Stimulated activated effector memory CD8-positive, alpha-beta T cell treated with anti-CD3 and anti-CD28 coated beads, Interleukin-12 subunit alpha, Interleukin-12 subunit beta, amount 100 ng/mL, for 72 hours (primary cell): ENCODE measurements at regions not wholly inside any gene's neighbourhood (a gene's known extent, or its start where the extent isn't known, plus 50 kb on each side); places are given as distances from the start of the nearest gene placed in this dataset.
"Not testable (repeated sequence)": the region's sequence is repeated elsewhere in the genome, so short reads cannot be mapped to it uniquely, and the experiment has no call there.

Source experiments
- ATAC-seq: fragments of 150-1000 bp; cut with Tn5 transposase; 2 replicates; pipeline ENCODE4 v1.10.0; 2021
- DNase-seq, 2 donors: peaks; one replicate each; pipeline ENCODE4 v3.0.0; 2021 to 2022; ENCODE audit warnings: low spot score in 2 of 2
- H3K27ac Mint-ChIP-seq: one replicate; pipeline ENCODE4 v1.8.0; 2022; ENCODE audit warnings: mild to moderate bottlenecking, mixed read lengths
- H3K36me3 Mint-ChIP-seq: one replicate; pipeline ENCODE4 v1.8.0; 2022; ENCODE audit warnings: mild to moderate bottlenecking, mixed read lengths
- H3K4me1 Mint-ChIP-seq: one replicate; pipeline ENCODE4 v1.8.0; 2022; ENCODE audit warnings: mixed read lengths
- H3K4me3 Mint-ChIP-seq: one replicate; pipeline ENCODE4 v1.8.0; 2022; ENCODE audit warnings: mild to moderate bottlenecking, mixed read lengths
- H3K9me3 Mint-ChIP-seq: one replicate; pipeline ENCODE4 v1.8.0; 2022; ENCODE audit warnings: mixed read lengths

DNA sequence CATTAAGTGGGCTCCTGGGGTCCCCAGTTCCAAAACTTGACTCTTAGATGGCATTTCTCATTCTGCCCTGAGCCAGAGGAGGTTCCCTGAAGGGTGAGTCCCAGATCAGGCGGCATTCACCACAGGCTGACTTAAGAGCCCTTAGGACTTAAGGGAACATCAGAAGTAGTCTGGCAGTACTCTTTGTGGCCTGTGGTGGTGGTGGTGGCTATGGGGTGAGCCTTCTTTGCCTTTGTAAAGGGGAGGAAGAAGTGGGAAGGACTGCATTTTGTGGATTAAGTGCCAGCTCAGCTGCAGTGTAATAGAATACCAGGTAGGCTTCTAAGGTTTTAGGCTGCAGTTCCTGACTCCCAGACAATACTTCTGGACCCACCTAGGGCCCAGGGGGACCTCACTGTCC, 186.5 kb upstream of the KCTD3 start:
- Mint-ChIP-seq H3K9me3 (no peaks in the 10 kb centered on the region), H3K27ac (no peak overlapping the region), H3K4me3 (no peak overlapping the region), H3K36me3 (no peaks in the 10 kb centered on the region), H3K4me1 (no peaks in the 10 kb centered on the region)
- DNase-seq (no peak), ATAC-seq (no peak)

DNA sequence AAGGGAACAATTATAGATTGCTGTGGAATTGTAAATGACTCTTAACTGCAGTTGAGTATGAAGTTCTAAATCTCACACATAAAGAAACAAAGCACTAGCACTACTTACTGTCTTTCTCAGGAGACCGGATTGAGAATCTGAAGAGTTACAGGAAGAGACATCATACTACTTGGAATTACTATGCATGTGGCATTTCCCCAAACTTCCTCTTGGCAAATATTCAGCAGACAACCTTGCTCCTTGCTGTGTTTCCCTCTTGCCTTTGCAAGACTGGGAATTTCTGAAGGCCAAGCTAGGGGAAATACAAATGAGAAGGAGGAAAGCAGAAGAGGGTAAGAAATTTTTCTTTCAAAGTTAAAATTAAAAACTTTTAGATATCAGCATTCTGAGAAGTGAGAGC, 173.6 kb upstream of the KCTD3 start:
- Mint-ChIP-seq H3K9me3 (peaks cover 18% of the 10 kb centered on the region), H3K4me3 (no peak overlapping the region), H3K4me1 (no peaks in the 10 kb centered on the region), H3K27ac (no peak overlapping the region), H3K36me3 (no peaks in the 10 kb centered on the region)
- ATAC-seq (no peak), DNase-seq (no peak)

DNA sequence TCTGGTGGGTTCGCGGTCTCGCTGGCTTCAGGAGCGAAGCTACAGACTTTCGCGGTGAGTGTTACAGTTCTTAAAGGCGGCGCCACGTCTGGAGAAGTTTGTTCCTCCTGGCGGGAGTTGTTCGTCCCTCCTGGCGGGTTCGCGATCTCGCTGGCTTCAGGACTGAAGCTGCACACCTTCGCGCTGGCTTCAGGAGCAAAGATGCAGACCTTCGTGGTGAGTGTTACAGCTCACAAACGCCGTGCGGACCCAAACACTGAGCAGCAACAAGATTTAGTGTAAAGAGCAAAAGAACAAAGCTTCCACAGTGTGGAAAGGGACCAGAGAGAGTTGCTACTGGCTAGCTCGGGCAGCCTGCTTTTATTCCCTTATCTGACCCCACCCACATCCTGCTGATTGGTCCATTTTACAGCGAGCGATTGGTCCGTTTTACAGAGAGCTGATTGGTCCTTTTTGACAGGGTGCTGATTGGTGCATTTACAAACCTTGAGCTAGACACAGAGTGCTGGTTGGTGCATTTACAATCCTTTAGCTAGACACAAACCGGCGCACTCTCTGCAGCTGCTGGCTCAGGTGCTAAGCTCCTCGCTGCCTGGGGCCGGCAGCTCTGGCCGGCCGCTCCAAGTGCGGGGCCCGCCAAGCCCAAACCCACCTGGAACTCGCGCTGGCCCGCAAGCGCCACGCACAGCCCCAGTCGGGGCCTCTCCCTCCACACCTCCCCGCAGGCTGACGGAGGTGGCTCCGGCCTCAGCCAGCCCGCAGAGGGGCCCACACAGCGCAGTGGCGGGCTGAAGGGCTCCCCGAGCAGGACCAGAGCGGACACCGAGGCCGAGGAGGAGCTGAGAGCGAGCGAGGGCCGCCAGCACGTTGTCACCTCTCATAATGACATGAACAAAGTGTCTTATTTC, 172.8 kb upstream of the KCTD3 start:
- no peak for ATAC-seq
- no peaks in the 10 kb centered on the region for H3K4me1 Mint-ChIP-seq
- no peak overlapping the region for H3K4me3 Mint-ChIP-seq
- H3K36me3 Mint-ChIP-seq, result no peaks in the 10 kb centered on the region
- no peak for DNase-seq
- no peak overlapping the region for H3K27ac Mint-ChIP-seq
- peaks cover 18% of the 10 kb centered on the region for H3K9me3 Mint-ChIP-seq

DNA sequence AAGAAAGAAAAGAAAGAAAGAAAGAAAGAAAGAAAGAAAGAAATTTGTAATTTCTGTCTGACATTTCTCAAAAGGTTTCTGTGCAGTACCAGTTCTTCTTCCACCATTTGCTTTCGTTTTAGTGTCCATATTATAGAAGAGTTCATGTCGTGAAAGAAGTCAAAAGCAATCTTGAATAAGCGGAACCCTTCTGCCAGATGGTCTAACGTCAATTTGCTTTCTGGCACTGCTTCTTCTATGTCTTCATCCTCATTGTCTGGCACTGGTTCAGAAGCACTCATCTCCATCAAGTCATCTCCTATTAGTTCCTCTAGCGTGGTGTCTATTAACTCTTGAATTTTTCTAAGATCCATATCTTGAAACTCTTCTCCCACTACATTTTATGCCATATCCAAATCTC, 170.0 kb upstream of the KCTD3 start:
- H3K27ac Mint-ChIP-seq, result no peak overlapping the region
- no peaks in the 10 kb centered on the region for H3K36me3 Mint-ChIP-seq
- peaks cover 15% of the 10 kb centered on the region for H3K9me3 Mint-ChIP-seq
- H3K4me1 Mint-ChIP-seq, result no peaks in the 10 kb centered on the region
- ATAC-seq (no peak), DNase-seq (no peak)
- H3K4me3 Mint-ChIP-seq, result no peak overlapping the region

DNA sequence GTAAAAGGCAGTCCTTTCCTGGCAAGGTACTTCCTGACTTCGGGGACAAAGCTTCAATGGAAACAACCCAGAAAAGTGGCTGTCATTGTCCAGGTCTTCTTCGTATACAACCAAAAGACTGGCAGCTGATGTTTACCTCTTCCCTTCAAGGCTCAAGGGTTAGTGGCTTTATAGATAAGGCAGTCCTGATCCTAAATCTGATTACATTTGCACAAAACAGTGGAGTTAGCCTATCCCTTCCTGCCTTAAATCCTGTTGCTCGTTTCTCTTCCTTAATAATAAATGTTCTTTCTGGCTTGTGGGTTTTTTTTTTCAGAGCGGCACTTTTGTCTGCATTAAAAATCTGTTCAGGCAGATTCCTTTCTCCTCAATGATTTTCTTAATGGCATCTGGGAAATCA, 169.3 kb upstream of the KCTD3 start:
- H3K4me3 Mint-ChIP-seq, result no peak overlapping the region
- peaks cover 14% of the 10 kb centered on the region for H3K9me3 Mint-ChIP-seq
- DNase-seq, result no peak
- no peaks in the 10 kb centered on the region for H3K4me1 Mint-ChIP-seq
- no peak overlapping the region for H3K27ac Mint-ChIP-seq
- H3K36me3 Mint-ChIP-seq, result no peaks in the 10 kb centered on the region
- ATAC-seq, result no peak

DNA sequence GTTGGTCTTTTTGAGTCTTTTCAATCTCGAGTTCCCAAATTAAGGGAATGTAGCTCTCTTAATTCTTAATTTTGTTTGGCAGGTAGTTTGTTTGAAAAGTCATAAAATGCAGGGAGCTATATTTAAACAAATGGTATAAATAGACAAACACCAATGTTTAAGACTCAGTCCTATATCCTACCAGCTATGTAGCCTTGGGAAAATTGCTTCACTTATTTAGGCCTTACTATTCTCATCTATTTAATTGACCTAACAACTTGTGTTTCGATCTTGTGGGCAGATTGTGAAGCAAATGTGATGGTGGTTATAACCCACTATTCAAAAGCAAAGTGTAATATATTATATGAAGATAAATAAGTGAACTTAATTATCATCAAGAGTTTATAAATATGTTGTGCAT, 167.3 kb upstream of the KCTD3 start:
- DNase-seq (no peak), ATAC-seq (no peak)
- Mint-ChIP-seq H3K4me1 (no peaks in the 10 kb centered on the region), H3K4me3 (no peak overlapping the region), H3K9me3 (peaks cover 12% of the 10 kb centered on the region), H3K36me3 (no peaks in the 10 kb centered on the region), H3K27ac (no peak overlapping the region)

DNA sequence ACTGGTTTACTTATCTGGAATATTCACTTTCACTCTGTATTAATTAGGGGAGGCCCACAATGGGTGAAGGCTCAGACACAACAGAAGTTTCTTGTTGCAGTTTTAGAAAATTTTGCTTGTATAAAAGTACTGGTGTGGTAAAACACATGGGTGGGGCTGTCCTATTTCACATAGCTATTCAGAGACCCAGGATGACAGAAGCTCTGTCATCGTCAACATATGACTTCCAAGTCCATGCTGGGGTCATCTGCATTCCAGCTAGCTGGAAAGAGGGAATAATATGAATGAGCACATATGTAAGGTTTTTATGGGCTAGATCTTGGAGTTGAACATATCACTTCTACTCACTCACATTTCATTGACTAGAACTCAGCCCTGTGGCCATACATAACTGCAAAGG, 166.4 kb upstream of the KCTD3 start:
- Mint-ChIP-seq H3K9me3 (peaks cover 14% of the 10 kb centered on the region), H3K27ac (no peak overlapping the region), H3K4me3 (no peak overlapping the region), H3K4me1 (no peaks in the 10 kb centered on the region), H3K36me3 (no peaks in the 10 kb centered on the region)
- ATAC-seq (no peak), DNase-seq (no peak)

DNA sequence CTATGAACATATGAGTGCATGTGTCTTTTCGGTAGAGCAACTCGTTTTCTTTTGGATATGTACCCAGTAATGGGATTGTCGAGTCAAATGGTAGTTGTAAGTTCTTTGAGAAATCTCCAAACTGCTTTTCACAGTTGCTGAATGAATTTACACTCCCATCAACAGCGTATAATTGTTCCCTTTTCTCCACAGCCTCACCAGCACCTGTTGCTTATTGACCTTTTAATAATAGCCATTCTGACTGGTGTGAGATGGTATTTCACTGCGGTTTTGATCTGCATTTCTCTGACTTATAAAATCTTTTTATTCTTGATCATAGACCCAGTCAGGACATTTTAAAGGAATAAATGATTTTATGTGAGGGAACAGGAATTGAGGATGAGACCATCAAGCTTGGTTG, 165.0 kb upstream of the KCTD3 start:
- Mint-ChIP-seq H3K9me3 (peaks cover 16% of the 10 kb centered on the region), H3K4me3 (no peak overlapping the region), H3K27ac (no peak overlapping the region), H3K36me3 (no peaks in the 10 kb centered on the region), H3K4me1 (no peaks in the 10 kb centered on the region)
- ATAC-seq, result no peak
- DNase-seq, result no peak

DNA sequence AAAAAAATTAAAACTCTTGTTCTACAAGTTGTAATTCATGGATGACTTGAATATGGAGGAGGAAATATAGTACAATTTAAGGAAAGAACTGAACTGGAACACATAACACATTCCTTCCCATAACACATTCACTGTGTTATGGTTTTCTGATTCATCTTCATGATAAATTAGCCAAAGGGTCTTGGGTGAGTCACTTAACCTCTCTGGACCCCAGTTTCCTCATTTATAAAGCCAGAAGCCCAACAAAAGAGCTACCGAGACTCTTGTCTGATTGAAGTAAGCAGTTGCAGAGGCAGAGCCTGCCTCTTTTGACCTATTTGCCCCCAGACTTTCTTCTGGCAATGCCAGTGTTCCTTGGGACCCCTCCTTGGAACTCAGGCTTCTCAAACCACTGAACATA, 161.9 kb upstream of the KCTD3 start:
- Mint-ChIP-seq H3K9me3 (peaks cover 11% of the 10 kb centered on the region), H3K27ac (no peak overlapping the region), H3K4me3 (no peak overlapping the region), H3K4me1 (no peaks in the 10 kb centered on the region), H3K36me3 (no peaks in the 10 kb centered on the region)
- ATAC-seq, result no peak
- DNase-seq, result no peak

DNA sequence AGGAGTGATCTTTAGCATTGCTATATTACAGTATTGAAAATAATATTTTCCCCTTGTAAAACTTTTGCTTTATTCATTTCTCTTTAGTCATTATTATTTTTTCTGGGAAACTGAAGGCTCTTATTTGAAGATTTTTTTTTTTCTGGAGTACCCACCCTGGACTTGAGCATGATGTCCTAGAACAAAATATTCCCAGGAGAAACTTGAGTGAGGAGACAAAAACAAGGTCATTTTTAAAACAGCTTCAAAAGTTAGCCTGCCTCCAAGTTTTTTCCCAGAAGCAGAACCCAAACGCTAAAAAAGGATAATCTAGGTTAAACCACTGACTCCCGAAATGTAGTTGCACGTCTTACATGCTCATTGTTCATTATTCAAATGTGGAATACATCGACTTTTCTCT, 160.2 kb upstream of the KCTD3 start:
- Mint-ChIP-seq H3K4me1 (no peaks in the 10 kb centered on the region), H3K36me3 (no peaks in the 10 kb centered on the region), H3K4me3 (no peak overlapping the region), H3K27ac (no peak overlapping the region), H3K9me3 (peaks cover 16% of the 10 kb centered on the region)
- no peak for DNase-seq
- ATAC-seq, result no peak

DNA sequence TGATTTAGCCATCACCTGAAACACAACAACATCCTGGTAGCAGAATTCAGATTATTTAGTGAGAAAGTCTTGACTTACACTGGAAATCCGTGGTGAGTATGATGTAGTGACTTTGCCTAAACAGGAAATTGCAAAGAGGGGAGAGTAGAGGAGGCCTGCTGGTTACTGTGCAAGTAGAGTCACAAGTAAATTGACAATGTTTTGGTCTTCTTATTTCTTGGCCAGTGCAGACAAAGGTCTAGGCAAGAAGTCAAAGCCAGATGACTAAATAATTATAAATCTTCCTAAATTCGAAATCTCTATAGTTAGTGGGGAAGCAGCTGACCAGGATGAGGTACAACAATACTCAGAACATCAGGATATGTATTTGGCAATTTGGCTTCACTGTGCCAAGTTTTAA, 159.5 kb upstream of the KCTD3 start:
- no peaks in the 10 kb centered on the region for H3K4me1 Mint-ChIP-seq
- peaks cover 21% of the 10 kb centered on the region for H3K9me3 Mint-ChIP-seq
- no peaks in the 10 kb centered on the region for H3K36me3 Mint-ChIP-seq
- DNase-seq, result no peak
- no peak overlapping the region for H3K4me3 Mint-ChIP-seq
- no peak overlapping the region for H3K27ac Mint-ChIP-seq
- no peak for ATAC-seq

DNA sequence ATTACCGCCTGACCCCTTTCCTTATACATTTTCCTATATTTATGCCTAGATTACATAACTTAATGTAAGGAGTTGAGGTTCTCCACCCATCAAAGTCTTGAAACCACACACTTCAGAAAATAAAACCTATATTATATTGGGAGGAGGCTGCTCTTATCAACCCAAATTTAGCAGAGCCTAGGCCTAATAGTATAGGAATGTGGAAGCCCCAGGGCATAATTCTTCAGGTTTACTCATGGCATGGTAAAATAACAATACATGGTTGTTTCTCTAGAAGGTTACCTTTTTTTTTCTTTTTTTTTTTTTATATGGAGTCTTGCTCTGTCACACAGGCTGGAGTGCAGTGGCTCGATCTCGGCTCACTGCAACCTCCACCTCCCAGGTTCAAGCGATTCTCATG, 157.6 kb upstream of the KCTD3 start:
- H3K4me1 Mint-ChIP-seq, H3K27ac Mint-ChIP-seq, H3K36me3 Mint-ChIP-seq, H3K4me3 Mint-ChIP-seq, DNase-seq, ATAC-seq: not testable (repeated sequence)
- peaks cover 20% of the 10 kb centered on the region for H3K9me3 Mint-ChIP-seq

DNA sequence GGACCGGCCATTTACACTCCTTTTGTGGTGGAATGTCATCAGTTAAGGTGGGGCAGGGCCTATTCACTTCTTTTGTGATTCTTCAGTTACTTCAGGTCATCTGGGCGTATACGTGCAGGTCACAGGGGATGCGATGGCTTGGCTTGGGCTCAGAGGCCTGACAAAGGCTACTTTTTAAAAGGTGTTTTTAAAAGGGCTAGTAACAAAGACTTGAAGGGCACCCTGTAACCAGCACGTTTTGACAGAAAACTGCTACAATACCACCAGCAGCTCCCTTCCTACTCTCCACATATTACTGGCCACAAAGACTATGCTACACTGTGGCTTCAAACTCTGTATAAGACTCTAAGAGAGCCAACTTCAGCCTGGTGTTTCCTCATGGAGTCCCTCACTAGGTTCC, 151.6 kb upstream of the KCTD3 start:
- ATAC-seq, H3K36me3 Mint-ChIP-seq, H3K4me1 Mint-ChIP-seq, DNase-seq, H3K4me3 Mint-ChIP-seq, H3K27ac Mint-ChIP-seq: not testable (repeated sequence)
- peaks cover 16% of the 10 kb centered on the region for H3K9me3 Mint-ChIP-seq

DNA sequence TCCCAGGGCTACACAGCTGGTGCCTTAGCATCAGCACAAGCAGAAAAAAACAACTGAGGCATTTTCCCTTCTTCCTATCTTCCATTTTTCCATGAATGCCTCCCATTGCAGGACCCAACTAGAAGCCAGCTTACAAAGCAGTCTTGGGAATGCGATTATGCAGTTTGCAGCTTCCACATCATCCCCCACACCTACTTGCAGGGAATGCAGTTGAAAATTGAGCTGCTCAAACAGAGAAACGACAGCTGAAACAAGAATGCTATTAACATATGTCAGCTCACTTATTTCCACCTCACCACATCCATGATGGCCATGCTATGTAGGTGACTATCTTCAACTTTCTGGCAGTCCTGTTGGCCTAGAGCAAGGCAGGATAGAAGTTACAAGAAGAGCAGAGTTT, 150.6 kb upstream of the KCTD3 start:
- ATAC-seq (no peak), DNase-seq (no peak)
- H3K4me1 Mint-ChIP-seq, result no peaks in the 10 kb centered on the region
- no peak overlapping the region for H3K4me3 Mint-ChIP-seq
- H3K36me3 Mint-ChIP-seq, result no peaks in the 10 kb centered on the region
- peaks cover 19% of the 10 kb centered on the region for H3K9me3 Mint-ChIP-seq
- H3K27ac Mint-ChIP-seq, result no peak overlapping the region

DNA sequence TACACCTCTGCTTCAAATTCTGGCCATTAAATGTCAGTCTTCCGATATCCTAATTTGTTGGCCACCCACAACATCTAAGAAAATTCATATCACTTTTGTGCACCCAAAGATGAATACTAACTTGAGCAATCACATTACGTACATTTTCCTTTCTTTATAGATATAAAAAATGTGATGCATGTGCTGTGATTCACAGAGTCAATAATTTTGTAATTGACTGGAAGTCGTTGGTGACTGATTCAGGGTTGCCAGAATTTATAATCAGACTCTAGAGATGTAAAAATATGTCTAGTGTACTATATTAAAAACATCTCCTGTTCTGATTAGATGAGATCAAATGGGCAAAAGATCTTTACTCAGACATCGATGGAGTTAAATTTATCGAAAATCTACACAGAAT, 150.0 kb upstream of the KCTD3 start:
- H3K4me1 Mint-ChIP-seq, result no peaks in the 10 kb centered on the region
- no peak for DNase-seq
- no peaks in the 10 kb centered on the region for H3K36me3 Mint-ChIP-seq
- H3K27ac Mint-ChIP-seq, result no peak overlapping the region
- ATAC-seq, result no peak
- peaks cover 12% of the 10 kb centered on the region for H3K9me3 Mint-ChIP-seq
- H3K4me3 Mint-ChIP-seq, result no peak overlapping the region

DNA sequence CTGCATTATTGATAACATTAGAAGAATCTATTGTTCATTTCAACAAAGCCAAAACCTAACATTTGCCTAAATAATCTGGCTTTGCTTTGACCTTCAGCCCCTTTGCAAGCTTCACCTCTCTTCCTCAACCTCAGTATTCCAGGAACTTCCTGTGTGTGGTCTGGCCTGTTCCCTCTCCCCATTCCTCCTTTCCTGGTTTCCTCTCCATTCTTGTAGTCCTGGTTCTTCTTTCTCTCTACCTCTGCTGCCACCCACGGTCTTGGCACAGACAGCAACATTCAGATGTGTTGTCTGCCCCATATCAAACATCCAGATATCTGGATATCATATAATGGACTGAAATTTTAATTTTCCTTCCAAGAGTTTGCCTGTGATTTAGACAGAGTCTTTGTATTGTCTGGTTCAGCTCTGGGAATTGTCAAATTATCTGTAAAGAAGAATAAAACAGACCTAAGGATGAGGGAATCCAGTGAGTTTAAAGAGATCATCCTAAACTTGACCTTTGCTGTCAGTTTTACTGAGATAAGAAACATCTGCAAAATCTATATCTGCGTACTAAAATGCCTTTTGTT, 148.1 kb upstream of the KCTD3 start:
- Mint-ChIP-seq H3K27ac (no peak overlapping the region), H3K4me3 (no peak overlapping the region), H3K9me3 (peaks cover 12% of the 10 kb centered on the region), H3K36me3 (no peaks in the 10 kb centered on the region), H3K4me1 (no peaks in the 10 kb centered on the region)
- ATAC-seq (no peak), DNase-seq (no peak)
